Brain microvascular endothelial cell (primary cell): ENCODE measurements at regions not wholly inside any gene's neighbourhood (a gene's known extent, or its start where the extent isn't known, plus 50 kb on each side); places are given as distances from the start of the nearest gene placed in this dataset.

Source experiments
- DNase-seq: peaks from one replicate; pipeline ENCODE4 v3.0.0-alpha.2; 2020
- H3K27ac ChIP-seq: fragments of 250-450 bp; sonication (Bioruptor Pico); 2 replicates; pipeline ENCODE4 v1.5.1; 2020; ENCODE audit warnings: mild to moderate bottlenecking, moderate library complexity
- H3K27me3 ChIP-seq: fragments of 250-450 bp; sonication (Bioruptor Pico); replicated peaks from 2 replicates; pipeline ENCODE4 v1.5.1; 2020; ENCODE audit warnings: mild to moderate bottlenecking
- H3K36me3 ChIP-seq: fragments of 250-450 bp; sonication (Bioruptor Pico); replicated peaks from 2 replicates; pipeline ENCODE4 v1.5.1; 2020; ENCODE audit warnings: mild to moderate bottlenecking
- H3K4me3 ChIP-seq: 2 replicates; pipeline ENCODE4 v1.5.1; 2011; ENCODE audit warnings: low read depth, mild to moderate bottlenecking, control low read depth, low read length, moderate library complexity
- in situ Hi-C: cut with HindIII; loops from 2 replicates; pipeline ENCODE4 v1.10.0; 2017; ENCODE audit warnings: low sequenced_read_pairs, low pct_ligation_motif_present
- TF ChIP-seq, protein P1 (sequence below): IDR thresholded peaks from 2 replicates; pipeline ENCODE4 v1.5.1; 2011; ENCODE audit warnings: low read depth, mild to moderate bottlenecking, moderate library complexity, low read length, control low read depth, inconsistent platforms; ENCODE audit errors: missing control alignments

DNA sequence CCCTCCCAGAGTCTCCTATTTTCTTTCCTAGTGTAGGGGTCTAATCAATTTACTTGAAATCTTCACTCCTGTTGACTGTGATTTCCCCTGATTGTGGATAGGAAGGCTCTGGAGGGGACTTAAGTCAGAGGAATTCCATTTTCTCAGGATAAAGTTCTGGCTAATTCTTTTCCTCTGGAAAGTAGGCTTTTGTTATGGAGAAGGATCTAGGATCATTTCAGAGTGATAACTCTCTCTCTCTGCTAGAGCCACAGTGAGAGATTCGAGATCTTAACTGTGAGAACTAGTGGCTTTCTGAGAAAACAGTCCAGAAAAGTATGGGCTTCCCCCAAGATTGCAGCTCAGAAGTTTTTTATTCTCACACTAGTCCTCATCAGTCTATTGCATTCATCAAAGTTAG is 163.9 kb upstream of the TFPI start:
- Histone ChIP-seq H3K27me3 (no peaks in the 10 kb centered on the region), H3K27ac (no peak overlapping the region), H3K4me3 (no peak overlapping the region), H3K36me3 (no peaks in the 10 kb centered on the region)
- in situ Hi-C loops: no loop called here
- TF ChIP-seq, protein P1, sequence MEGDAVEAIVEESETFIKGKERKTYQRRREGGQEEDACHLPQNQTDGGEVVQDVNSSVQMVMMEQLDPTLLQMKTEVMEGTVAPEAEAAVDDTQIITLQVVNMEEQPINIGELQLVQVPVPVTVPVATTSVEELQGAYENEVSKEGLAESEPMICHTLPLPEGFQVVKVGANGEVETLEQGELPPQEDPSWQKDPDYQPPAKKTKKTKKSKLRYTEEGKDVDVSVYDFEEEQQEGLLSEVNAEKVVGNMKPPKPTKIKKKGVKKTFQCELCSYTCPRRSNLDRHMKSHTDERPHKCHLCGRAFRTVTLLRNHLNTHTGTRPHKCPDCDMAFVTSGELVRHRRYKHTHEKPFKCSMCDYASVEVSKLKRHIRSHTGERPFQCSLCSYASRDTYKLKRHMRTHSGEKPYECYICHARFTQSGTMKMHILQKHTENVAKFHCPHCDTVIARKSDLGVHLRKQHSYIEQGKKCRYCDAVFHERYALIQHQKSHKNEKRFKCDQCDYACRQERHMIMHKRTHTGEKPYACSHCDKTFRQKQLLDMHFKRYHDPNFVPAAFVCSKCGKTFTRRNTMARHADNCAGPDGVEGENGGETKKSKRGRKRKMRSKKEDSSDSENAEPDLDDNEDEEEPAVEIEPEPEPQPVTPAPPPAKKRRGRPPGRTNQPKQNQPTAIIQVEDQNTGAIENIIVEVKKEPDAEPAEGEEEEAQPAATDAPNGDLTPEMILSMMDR: no peak
- DNase-seq: no peak

DNA sequence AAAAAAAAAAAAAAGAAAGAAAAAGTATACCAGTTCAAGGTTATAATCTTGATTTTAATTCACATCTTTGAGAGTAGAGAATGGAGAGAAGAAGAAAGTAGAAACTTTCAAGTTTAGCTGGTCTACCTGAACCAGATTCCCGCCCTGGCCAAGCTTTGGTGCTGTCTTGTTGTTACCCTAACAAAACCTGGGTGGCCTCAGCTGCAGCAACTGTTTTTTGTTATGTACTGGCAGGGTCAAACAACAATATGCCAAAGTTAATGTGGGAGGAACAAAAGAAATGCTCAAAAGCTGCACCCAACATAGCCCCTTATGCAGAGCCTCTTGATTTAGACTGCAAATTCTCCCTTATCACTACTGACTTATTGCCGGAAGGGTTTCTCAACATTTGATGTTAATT is 165.3 kb upstream of the TFPI start:
- Histone ChIP-seq H3K4me3 (no peak overlapping the region), H3K27me3 (no peaks in the 10 kb centered on the region), H3K27ac (no peak overlapping the region), H3K36me3 (no peaks in the 10 kb centered on the region)
- DNase-seq: no peak
- TF ChIP-seq, protein P1: no peak
- in situ Hi-C loops: no loop called here

DNA sequence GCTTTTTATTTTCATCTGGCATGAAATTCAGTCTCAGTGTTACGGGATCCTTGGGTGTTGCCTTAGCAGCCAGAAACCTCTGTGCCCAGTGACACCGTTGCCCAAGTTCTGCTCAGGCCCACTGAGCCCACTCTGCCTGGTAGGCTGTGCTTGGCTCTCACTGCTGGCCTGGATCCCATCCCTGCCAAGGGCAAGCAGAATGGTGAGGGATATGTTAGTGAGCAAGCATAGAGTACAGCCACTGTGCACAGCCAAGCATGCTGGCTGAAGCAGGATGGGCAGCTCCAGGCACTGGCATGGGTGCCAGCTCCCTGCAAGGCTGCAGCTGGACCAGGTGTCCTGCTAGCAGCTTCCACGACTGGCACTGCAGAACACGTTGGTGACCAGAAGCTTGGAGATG is 194.7 kb upstream of the TFPI start:
- no peak for DNase-seq
- in situ Hi-C loops: no loop called here
- Histone ChIP-seq H3K4me3 (no peak overlapping the region), H3K27me3 (no peaks in the 10 kb centered on the region), H3K27ac (no peak overlapping the region), H3K36me3 (no peaks in the 10 kb centered on the region)
- TF ChIP-seq, protein P1: no peak

DNA sequence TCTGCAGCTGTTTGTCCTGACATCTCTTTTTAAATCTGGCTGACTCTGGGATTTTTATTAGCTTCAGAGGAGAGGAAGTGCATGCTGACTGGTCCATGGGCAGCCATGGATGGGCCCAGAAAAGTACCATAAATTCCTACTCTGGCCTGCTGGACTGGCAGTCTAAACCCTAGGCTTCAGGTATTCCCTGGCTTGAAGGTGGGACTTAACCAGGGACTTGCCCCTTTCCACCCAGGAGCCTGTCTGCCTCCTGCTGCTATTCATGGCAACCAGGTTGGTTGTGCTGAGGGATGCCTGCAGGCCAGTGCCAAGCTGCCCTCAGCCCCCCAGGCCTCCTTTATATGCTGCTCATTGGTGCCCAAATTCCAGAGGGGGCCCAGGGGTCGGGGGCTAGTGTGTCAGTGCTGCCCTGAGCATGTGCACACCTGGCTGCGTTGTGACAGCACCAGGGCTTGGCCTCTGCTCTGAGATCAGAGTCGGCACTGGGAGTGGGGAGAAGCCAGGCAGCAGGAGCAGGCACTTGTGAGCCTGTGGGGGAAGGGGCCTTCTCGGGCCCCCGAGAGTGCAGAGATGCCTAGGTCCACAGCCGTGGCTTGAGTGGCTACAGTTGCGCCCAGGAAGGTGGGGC is 195.7 kb upstream of the TFPI start:
- no peak for DNase-seq
- TF ChIP-seq, protein P1: no peak
- H3K27me3 ChIP-seq: no peaks in the 10 kb centered on the region
- no peak overlapping the region for H3K27ac ChIP-seq
- no peak overlapping the region for H3K4me3 ChIP-seq
- H3K36me3 ChIP-seq: no peaks in the 10 kb centered on the region
- in situ Hi-C loops: no loop called here

DNA sequence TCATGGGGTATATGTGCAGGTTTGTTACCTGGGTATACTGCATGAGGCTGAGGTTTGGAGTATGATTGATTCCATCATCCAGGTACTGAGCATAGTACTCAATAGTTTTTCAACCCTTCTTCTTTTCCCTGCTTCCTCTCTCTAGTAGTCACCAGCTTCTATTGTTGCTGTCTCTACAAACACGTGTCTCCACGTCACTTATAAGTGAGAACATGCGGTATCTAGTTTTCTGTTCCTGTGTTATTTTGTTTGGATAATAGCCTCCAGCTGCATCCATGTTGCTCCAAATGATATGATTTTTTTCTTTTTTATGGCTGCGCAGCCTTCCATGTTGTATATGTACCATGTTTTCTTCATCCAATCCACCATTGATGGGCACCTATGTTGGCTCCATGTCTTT is 214.8 kb upstream of the TFPI start:
- Histone ChIP-seq H3K27me3 (no peaks in the 10 kb centered on the region), H3K27ac (no peak overlapping the region), H3K4me3 (no peak overlapping the region), H3K36me3 (no peaks in the 10 kb centered on the region)
- in situ Hi-C loops: no loop called here
- DNase-seq: no peak
- TF ChIP-seq, protein P1: no peak

DNA sequence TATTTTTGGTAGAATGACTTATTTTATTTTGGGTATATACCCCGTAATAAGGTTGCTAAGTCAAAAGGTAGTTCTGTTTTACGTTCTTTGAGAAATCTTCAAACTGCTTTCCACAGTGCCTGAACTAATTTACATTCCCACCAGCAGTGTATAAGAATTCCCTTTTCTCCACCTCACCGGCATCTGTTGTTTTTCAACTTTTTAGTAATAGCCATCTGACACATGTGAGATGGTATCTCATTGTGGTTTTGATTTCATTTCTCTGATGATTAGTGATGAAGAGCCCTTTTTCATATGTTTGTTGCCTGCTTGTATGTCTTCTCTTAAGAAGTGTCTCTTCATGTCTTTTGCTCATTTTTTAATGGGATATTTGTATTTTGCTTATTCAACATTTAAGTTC is 215.2 kb upstream of the TFPI start:
- DNase-seq: no peak
- in situ Hi-C loops: no loop called here
- H3K36me3 ChIP-seq: no peaks in the 10 kb centered on the region
- no peak overlapping the region for H3K27ac ChIP-seq
- H3K4me3 ChIP-seq: no peak overlapping the region
- H3K27me3 ChIP-seq: no peaks in the 10 kb centered on the region
- TF ChIP-seq, protein P1: no peak
